ENCODE measurements at regions not wholly inside any gene's neighbourhood (a gene's known extent, or its start where the extent isn't known, plus 50 kb on each side); places are given as distances from the start of the nearest gene placed in this dataset.

- FAIRE-seq (no peak), DNase-seq (ENCODE audit: low read depth, low spot score) (no peak), ATAC-seq (peak; percentile 64)
- CTCF ChIA-PET: interaction anchor here (0.5 to 4.7 kb wide), 64 partner anchors 9 to 796 kb away, joined by 3 to 82 read pairs (median 5); no protein-coding TSS in a partner anchor
- no TSS peak for BruUV-seq (replicated peaks)
- Histone ChIP-seq H3K27me3 (replicated peaks in 1 of 2; ENCODE audit: control insufficient read depth in 2 of 2, insufficient read depth in 2 of 2, low read length in 1 of 2) (no peaks in the 10 kb centered on the region), H2AFZ (ENCODE audit: control insufficient read depth, low read depth, low read length) (peak overlapping the region; percentile 31; the same call in 1 of the 2 replicates), H3K36me3 (ENCODE audit: control insufficient read depth in 2 of 2, insufficient read depth in 2 of 2, low read length in 1 of 2) (no peaks in the 10 kb centered on the region), H4K20me1 (ENCODE audit: control insufficient read depth, insufficient read depth) (no peaks in the 10 kb centered on the region), H3K27ac (ENCODE audit: control insufficient read depth, insufficient read depth) (no peak overlapping the region), H3K4me2 (ENCODE audit: control insufficient read depth, insufficient read depth) (no peak overlapping the region), H3K9me3 (replicated peaks; ENCODE audit: control insufficient read depth, insufficient read depth, low read length) (peaks cover 6% of the 10 kb centered on the region), H3K79me2 (ENCODE audit: control insufficient read depth, insufficient read depth, low read length) (no peaks in the 10 kb centered on the region), H3K9ac (ENCODE audit: control insufficient read depth, insufficient read depth, low read length) (no peak overlapping the region), H3K4me1 (ENCODE audit: control insufficient read depth, insufficient read depth, low read length) (no peaks in the 10 kb centered on the region), H3K4me3 (no peak overlapping the region)
- RAD21 ChIA-PET (ENCODE audit: unreplicated experiment): interaction anchor here (0.6 to 3.9 kb wide), 50 partner anchors 8 to 674 kb away, joined by 3 to 65 read pairs (median 5); no protein-coding TSS in a partner anchor
- in situ Hi-C loops (cut with MboI): loop anchor here (10.0 kb wide), 1 partner anchor 325 kb away; no protein-coding TSS in a partner anchor
- TF ChIP-seq KDM1A (IDR thresholded peaks at IDR 0.05; ENCODE audit: borderline replicate concordance) (no peak), SMAD5 (IDR thresholded peaks at IDR 0.05; ENCODE audit: low read depth) (no peak), ZSCAN29 (IDR thresholded peaks at IDR 0.05) (no peak), SRF (IDR thresholded peaks at IDR 0.05; ENCODE audit: low read depth in 2 of 2, low read length in 2 of 2) (no peak), RBBP5 (conservative IDR thresholded peaks at IDR 0.05) (no peak)
- intact Hi-C loops (cut with micrococcal nuclease; ENCODE audit: unreplicated experiment): loop anchor here (1.0 kb wide), 3 partner anchors 255 to 480 kb away; no protein-coding TSS in a partner anchor
- WGBS (ENCODE audit: insufficient coverage, insufficient replicate concordance, low lambda C conversion rate, missing lambda C conversion rate): 48% methylated on average over 3 of the region's 3 CpGs
- POLR2A ChIA-PET: interaction anchor here (0.7 kb wide), 1 partner anchor 146 kb away, joined by 3 read pairs; no protein-coding TSS in a partner anchor
- SMC1A ChIA-PET (ENCODE audit: uncharacterized antibody, unreplicated experiment): interaction anchor here (0.6 to 4.7 kb wide), 63 partner anchors 9 to 758 kb away, joined by 3 to 62 read pairs (median 5); no protein-coding TSS in a partner anchor
Measured at GRCh38 chr10:81179324-81179723, 641.6 kb downstream of the SH2D4B start.

DNA sequence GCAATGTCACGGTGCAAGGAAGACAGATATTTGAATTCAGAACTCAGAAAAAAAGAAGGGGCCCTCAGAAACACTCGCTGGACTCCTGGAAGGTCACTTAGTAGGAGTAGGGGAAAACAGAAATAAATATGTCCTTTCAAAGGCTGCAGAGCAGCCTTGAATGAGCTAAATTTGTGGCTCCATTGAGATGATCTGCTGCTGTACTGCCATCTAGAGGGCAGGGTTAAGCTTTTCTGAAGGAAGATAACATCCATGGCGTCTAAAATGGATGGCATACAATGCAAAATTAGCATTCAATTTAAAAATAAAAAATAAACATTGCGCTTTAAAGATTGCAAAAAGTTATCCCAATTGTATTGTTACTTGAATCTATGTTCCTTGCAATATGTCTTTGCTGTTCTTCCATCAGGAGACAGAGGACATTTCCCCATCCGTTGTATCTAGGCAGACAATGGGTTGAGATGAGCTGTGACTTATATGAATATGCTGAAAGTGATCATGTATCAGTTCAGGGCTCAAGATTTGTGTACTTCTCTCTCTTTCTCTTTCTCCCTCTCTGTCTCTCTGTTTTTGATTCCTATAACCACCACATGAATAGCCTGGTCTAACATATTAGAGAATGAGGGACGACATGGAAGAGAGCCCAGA, 642.2 kb downstream of the SH2D4B start:
- RAD21 ChIA-PET (ENCODE audit: unreplicated experiment): interaction anchor here (0.6 to 3.9 kb wide), 53 partner anchors 9 to 674 kb away, joined by 3 to 65 read pairs (median 5); no protein-coding TSS in a partner anchor
- H3K27ac ChIP-seq (ENCODE audit: control insufficient read depth, insufficient read depth): no peak overlapping the region
- H3K9ac ChIP-seq (ENCODE audit: control insufficient read depth, insufficient read depth, low read length): no peak overlapping the region
- H3K36me3 ChIP-seq (ENCODE audit: control insufficient read depth in 2 of 2, insufficient read depth in 2 of 2, low read length in 1 of 2): no peaks in the 10 kb centered on the region
- H3K4me1 ChIP-seq (ENCODE audit: control insufficient read depth, insufficient read depth, low read length): no peaks in the 10 kb centered on the region
- POLR2A ChIA-PET: interaction anchor here (0.7 kb wide), 1 partner anchor 145 kb away, joined by 3 read pairs; no protein-coding TSS in a partner anchor
- peak; percentile 16 for DNase-seq (ENCODE audit: low read depth, low spot score)
- BruUV-seq (replicated peaks): no TSS peak
- 24% methylated on average over 6 of the region's 6 CpGs for WGBS (ENCODE audit: insufficient coverage, insufficient replicate concordance, low lambda C conversion rate, missing lambda C conversion rate)
- no peak overlapping the region for H3K4me3 ChIP-seq
- ATAC-seq: peak; percentile 98
- in situ Hi-C loops (cut with MboI) (loop anchor here (5.0 to 10.0 kb wide), 2 partner anchors 325 to 483 kb away; no protein-coding TSS in a partner anchor), intact Hi-C loops (cut with micrococcal nuclease; ENCODE audit: unreplicated experiment) (loop anchor here (1.0 kb wide), 6 partner anchors 98 to 516 kb away; no protein-coding TSS in a partner anchor)
- H4K20me1 ChIP-seq (ENCODE audit: control insufficient read depth, insufficient read depth): no peaks in the 10 kb centered on the region
- CTCF ChIA-PET: interaction anchor here (0.6 to 4.7 kb wide), 63 partner anchors 9 to 797 kb away, joined by 3 to 82 read pairs (median 5); no protein-coding TSS in a partner anchor
- no peaks in the 10 kb centered on the region for H3K27me3 ChIP-seq (replicated peaks in 1 of 2; ENCODE audit: control insufficient read depth in 2 of 2, insufficient read depth in 2 of 2, low read length in 1 of 2)
- H3K9me3 ChIP-seq (replicated peaks; ENCODE audit: control insufficient read depth, insufficient read depth, low read length): peaks cover 6% of the 10 kb centered on the region
- peak; percentile 83 for FAIRE-seq
- SMC1A ChIA-PET (ENCODE audit: uncharacterized antibody, unreplicated experiment): interaction anchor here (0.7 to 4.7 kb wide), 61 partner anchors 8 to 736 kb away, joined by 3 to 62 read pairs (median 5); no protein-coding TSS in a partner anchor
- no peaks in the 10 kb centered on the region for H3K79me2 ChIP-seq (ENCODE audit: control insufficient read depth, insufficient read depth, low read length)
- no peak overlapping the region for H3K4me2 ChIP-seq (ENCODE audit: control insufficient read depth, insufficient read depth)
- H2AFZ ChIP-seq (ENCODE audit: control insufficient read depth, low read depth, low read length): peak overlapping the region; percentile 31
- no peak for TF ChIP-seq SUZ12 (IDR thresholded peaks at IDR 0.05; ENCODE audit: unreplicated experiment)
- no peak for TF ChIP-seq CREM (IDR thresholded peaks at IDR 0.05; ENCODE audit: low read depth)
- TF ChIP-seq TCF12 (IDR thresholded peaks at IDR 0.05; ENCODE audit: low read depth, low read length): no peak
- TF ChIP-seq STAT1 (conservative IDR thresholded peaks at IDR 0.05): no peak
- TF ChIP-seq SP1 (IDR thresholded peaks at IDR 0.05; ENCODE audit: low read depth, low read length): no peak
- TF ChIP-seq ETV6 (conservative IDR thresholded peaks at IDR 0.05 in 1 of 2, IDR thresholded peaks at IDR 0.05 in 1 of 2; ENCODE audit: borderline replicate concordance in 1 of 2, low read depth in 1 of 2): no peak
- TF ChIP-seq CHD4 (IDR thresholded peaks at IDR 0.05): no peak
- no peak for TF ChIP-seq E2F4 (IDR thresholded peaks at IDR 0.05; ENCODE audit: low read depth, low read length)
- peak; percentile 53 to 71 (median 54); a peak in 5 of 6 replicates for TF ChIP-seq CTCF (IDR thresholded peaks at IDR 0.05 in 2 of 3, conservative IDR thresholded peaks at IDR 0.05 in 1 of 3; ENCODE audit: control insufficient read depth in 2 of 3, extremely low read depth in 1 of 3, insufficient read depth in 1 of 3, low read depth in 3 of 3, low read length in 3 of 3)
